Spleen (tissue), 7 donors: ENCODE measurements at regions not wholly inside any gene's neighbourhood (a gene's known extent, or its start where the extent isn't known, plus 50 kb on each side); places are given as distances from the start of the nearest gene placed in this dataset.

ENCODE experiments used
- CTCF ChIP-seq, 11 experiments: fragments of 200-600 bp in 7 of 11; fragments of 450-650 bp in 4 of 11; sonication (generic) in 4 of 11; IDR thresholded peaks in 8 of 11; conservative IDR thresholded peaks in 3 of 11; 1 replicate in 7 of 11; 2 replicates in 4 of 11; pipeline versions ENCODE4 v1.4.0 to v1.8.0; 2016 to 2021; ENCODE audit warnings: antibody characterized with exemption in 11 of 11, inconsistent platforms in 4 of 11, mild to moderate bottlenecking in 1 of 11
- POLR2A ChIP-seq, 3 donors: fragments of 450-650 bp; IDR thresholded peaks; one replicate each; pipeline ENCODE4 v1.5.1; 2017; ENCODE audit warnings: antibody characterized with exemption in 3 of 3, mild to moderate bottlenecking in 1 of 3
- POLR2AphosphoS5 ChIP-seq, 3 donors: sonication (generic); formaldehyde crosslinking; IDR thresholded peaks; one replicate each; pipeline ENCODE4 v1.5.1; 2017; ENCODE audit warnings: antibody characterized with exemption in 3 of 3
- donor health status: DM: no; HTN: no; CAD: no; lungs with moderate emphysema.
- donor health status: DM: no; HTN: no; CAD: no.
- donor health status: DM: no; HTN: no; CAD: no.

GRCh38 chr10:8830048-8830447 lies 775.6 kb downstream of the GATA3 start:
- TF ChIP-seq CTCF (IDR thresholded peaks at IDR 0.05 in 8 of 11, conservative IDR thresholded peaks at IDR 0.05 in 3 of 11) (no peak), POLR2A (IDR thresholded peaks at IDR 0.05) (no peak), POLR2AphosphoS5 (IDR thresholded peaks at IDR 0.05) (no peak)
